ENCODE measurements at regions not wholly inside any gene's neighbourhood (a gene's known extent, or its start where the extent isn't known, plus 50 kb on each side); places are given as distances from the start of the nearest gene placed in this dataset.

- TF ChIP-seq SP7 (tag by site-specific recombination; IDR thresholded peaks at IDR 0.05): peak; percentile 85
- TF ChIP-seq, protein P1, sequence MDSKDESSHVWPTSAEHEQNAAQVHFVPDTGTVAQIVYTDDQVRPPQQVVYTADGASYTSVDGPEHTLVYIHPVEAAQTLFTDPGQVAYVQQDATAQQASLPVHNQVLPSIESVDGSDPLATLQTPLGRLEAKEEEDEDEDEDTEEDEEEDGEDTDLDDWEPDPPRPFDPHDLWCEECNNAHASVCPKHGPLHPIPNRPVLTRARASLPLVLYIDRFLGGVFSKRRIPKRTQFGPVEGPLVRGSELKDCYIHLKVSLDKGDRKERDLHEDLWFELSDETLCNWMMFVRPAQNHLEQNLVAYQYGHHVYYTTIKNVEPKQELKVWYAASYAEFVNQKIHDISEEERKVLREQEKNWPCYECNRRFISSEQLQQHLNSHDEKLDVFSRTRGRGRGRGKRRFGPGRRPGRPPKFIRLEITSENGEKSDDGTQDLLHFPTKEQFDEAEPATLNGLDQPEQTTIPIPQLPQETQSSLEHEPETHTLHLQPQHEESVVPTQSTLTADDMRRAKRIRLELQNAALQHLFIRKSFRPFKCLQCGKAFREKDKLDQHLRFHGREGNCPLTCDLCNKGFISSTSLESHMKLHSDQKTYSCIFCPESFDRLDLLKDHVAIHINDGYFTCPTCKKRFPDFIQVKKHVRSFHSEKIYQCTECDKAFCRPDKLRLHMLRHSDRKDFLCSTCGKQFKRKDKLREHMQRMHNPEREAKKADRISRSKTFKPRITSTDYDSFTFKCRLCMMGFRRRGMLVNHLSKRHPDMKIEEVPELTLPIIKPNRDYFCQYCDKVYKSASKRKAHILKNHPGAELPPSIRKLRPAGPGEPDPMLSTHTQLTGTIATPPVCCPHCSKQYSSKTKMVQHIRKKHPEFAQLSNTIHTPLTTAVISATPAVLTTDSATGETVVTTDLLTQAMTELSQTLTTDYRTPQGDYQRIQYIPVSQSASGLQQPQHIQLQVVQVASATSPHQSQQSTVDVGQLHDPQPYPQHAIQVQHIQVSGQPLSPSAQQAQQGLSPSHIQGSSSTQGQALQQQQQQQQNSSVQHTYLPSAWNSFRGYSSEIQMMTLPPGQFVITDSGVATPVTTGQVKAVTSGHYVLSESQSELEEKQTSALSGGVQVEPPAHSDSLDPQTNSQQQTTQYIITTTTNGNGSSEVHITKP (tag by site-specific recombination; IDR thresholded peaks at IDR 0.05): peak; percentile 57
- TF ChIP-seq, protein P2, sequence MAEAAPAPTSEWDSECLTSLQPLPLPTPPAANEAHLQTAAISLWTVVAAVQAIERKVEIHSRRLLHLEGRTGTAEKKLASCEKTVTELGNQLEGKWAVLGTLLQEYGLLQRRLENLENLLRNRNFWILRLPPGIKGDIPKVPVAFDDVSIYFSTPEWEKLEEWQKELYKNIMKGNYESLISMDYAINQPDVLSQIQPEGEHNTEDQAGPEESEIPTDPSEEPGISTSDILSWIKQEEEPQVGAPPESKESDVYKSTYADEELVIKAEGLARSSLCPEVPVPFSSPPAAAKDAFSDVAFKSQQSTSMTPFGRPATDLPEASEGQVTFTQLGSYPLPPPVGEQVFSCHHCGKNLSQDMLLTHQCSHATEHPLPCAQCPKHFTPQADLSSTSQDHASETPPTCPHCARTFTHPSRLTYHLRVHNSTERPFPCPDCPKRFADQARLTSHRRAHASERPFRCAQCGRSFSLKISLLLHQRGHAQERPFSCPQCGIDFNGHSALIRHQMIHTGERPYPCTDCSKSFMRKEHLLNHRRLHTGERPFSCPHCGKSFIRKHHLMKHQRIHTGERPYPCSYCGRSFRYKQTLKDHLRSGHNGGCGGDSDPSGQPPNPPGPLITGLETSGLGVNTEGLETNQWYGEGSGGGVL (tag by site-specific recombination; IDR thresholded peaks at IDR 0.05): peak; percentile 64
- TF ChIP-seq ZNF704 (tag by site-specific recombination; IDR thresholded peaks at IDR 0.05): no peak
- TF ChIP-seq ZNF280D (tag by site-specific recombination; IDR thresholded peaks at IDR 0.05): no peak
- TF ChIP-seq, protein P3, sequence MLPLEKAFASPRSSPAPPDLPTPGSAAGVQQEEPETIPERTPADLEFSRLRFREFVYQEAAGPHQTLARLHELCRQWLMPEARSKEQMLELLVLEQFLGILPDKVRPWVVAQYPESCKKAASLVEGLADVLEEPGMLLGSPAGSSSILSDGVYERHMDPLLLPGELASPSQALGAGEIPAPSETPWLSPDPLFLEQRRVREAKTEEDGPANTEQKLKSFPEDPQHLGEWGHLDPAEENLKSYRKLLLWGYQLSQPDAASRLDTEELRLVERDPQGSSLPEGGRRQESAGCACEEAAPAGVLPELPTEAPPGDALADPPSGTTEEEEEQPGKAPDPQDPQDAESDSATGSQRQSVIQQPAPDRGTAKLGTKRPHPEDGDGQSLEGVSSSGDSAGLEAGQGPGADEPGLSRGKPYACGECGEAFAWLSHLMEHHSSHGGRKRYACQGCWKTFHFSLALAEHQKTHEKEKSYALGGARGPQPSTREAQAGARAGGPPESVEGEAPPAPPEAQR (tag by site-specific recombination; IDR thresholded peaks at IDR 0.05): 0 out of 2 replicates have a peak, but pooled peaks have one; percentile 34
- no peak for TF ChIP-seq ZNF146 (tag by site-specific recombination; IDR thresholded peaks at IDR 0.05)
- TF ChIP-seq BCL11A (tag by site-specific recombination; IDR thresholded peaks at IDR 0.05; ENCODE audit: low read depth): peak; percentile 79; the same call in 1 of the 2 replicates
- TF ChIP-seq KLF1 (tag by site-specific recombination; IDR thresholded peaks at IDR 0.05): peak; percentile 61
- 0 out of 2 replicates have a peak, but pooled peaks have one; percentile 43 for TF ChIP-seq ZNF501 (tag by site-specific recombination; IDR thresholded peaks at IDR 0.05)
- TF ChIP-seq, protein P4, sequence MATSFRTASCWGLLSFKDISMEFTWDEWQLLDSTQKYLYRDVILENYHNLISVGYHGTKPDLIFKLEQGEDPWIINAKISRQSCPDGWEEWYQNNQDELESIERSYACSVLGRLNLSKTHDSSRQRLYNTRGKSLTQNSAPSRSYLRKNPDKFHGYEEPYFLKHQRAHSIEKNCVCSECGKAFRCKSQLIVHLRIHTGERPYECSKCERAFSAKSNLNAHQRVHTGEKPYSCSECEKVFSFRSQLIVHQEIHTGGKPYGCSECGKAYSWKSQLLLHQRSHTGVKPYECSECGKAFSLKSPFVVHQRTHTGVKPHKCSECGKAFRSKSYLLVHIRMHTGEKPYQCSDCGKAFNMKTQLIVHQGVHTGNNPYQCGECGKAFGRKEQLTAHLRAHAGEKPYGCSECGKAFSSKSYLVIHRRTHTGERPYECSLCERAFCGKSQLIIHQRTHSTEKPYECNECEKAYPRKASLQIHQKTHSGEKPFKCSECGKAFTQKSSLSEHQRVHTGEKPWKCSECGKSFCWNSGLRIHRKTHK (tag by site-specific recombination; IDR thresholded peaks at IDR 0.05): no peak
- TF ChIP-seq ZNF837 (tag by site-specific recombination; IDR thresholded peaks at IDR 0.05): no peak
- TF ChIP-seq ZNF624 (tag by site-specific recombination; IDR thresholded peaks at IDR 0.05): no peak
- peak; percentile 82 for TF ChIP-seq ZEB2 (tag by site-specific recombination; IDR thresholded peaks at IDR 0.05)
- no peak for TF ChIP-seq ZNF433 (tag by site-specific recombination; IDR thresholded peaks at IDR 0.05; ENCODE audit: low read depth)
- peak; percentile 89 for TF ChIP-seq ZBTB17 (tag by site-specific recombination; IDR thresholded peaks at IDR 0.05)
- peak; percentile 62; the same call in 1 of the 2 replicates for TF ChIP-seq ZNF366 (tag by site-specific recombination; conservative IDR thresholded peaks at IDR 0.05)
- TF ChIP-seq ZNF558 (tag by site-specific recombination; IDR thresholded peaks at IDR 0.05): no peak
- no peak for TF ChIP-seq ZNF202 (tag by site-specific recombination; IDR thresholded peaks at IDR 0.05; ENCODE audit: borderline replicate concordance)
- TF ChIP-seq ELK4 (IDR thresholded peaks at IDR 0.05; ENCODE audit: borderline replicate concordance, low read depth, low read length): no peak
- TF ChIP-seq ZNF274 (IDR thresholded peaks at IDR 0.05; ENCODE audit: low read length): no peak
- TF ChIP-seq ZNF274 (tag by site-specific recombination; IDR thresholded peaks at IDR 0.05; ENCODE audit: borderline replicate concordance): no peak
- no peak for TF ChIP-seq REPIN1 (tag by site-specific recombination; IDR thresholded peaks at IDR 0.05; ENCODE audit: low read depth)
- no peak for TF ChIP-seq ZNF133 (tag by site-specific recombination; IDR thresholded peaks at IDR 0.05)
These were observed 53.2 kb upstream of the CDON start (continued) for GRCh38 chr11:126115816-126116331.

Data from HEK293 (cell line).